ENCODE measurements at regions not wholly inside any gene's neighbourhood (a gene's known extent, or its start where the extent isn't known, plus 50 kb on each side); places are given as distances from the start of the nearest gene placed in this dataset.

GRCh38 chr5:163968651-163969050, 463.2 kb downstream of the MAT2B start:
- no peaks in the 10 kb centered on the region for H3K27me3 ChIP-seq (ENCODE audit: control insufficient read depth, insufficient read depth, low read length)
- no peaks in the 10 kb centered on the region for H3K36me3 ChIP-seq (replicated peaks; ENCODE audit: control insufficient read depth, insufficient read depth, low read length)
- no peak for DNase-seq
- H3K4me3 ChIP-seq (ENCODE audit: insufficient read depth, low read depth, low read length): no peak overlapping the region

GRCh38 chr5:163976696-163977095, 471.3 kb downstream of the MAT2B start:
- H3K4me3 ChIP-seq (ENCODE audit: insufficient read depth, low read depth, low read length): no peak overlapping the region
- no peaks in the 10 kb centered on the region for H3K36me3 ChIP-seq (replicated peaks; ENCODE audit: control insufficient read depth, insufficient read depth, low read length)
- H3K27me3 ChIP-seq (ENCODE audit: control insufficient read depth, insufficient read depth, low read length): no peaks in the 10 kb centered on the region
- no peak for DNase-seq

GRCh38 chr5:163978897-163979296, 473.5 kb downstream of the MAT2B start:
- H3K36me3 ChIP-seq (replicated peaks; ENCODE audit: control insufficient read depth, insufficient read depth, low read length): no peaks in the 10 kb centered on the region
- H3K27me3 ChIP-seq (ENCODE audit: control insufficient read depth, insufficient read depth, low read length): no peaks in the 10 kb centered on the region
- DNase-seq: no peak
- no peak overlapping the region for H3K4me3 ChIP-seq (ENCODE audit: insufficient read depth, low read depth, low read length)

- H3K27me3 ChIP-seq (ENCODE audit: control insufficient read depth, insufficient read depth, low read length): no peaks in the 10 kb centered on the region
- H3K36me3 ChIP-seq (replicated peaks; ENCODE audit: control insufficient read depth, insufficient read depth, low read length): no peaks in the 10 kb centered on the region
- DNase-seq: no peak
- H3K4me3 ChIP-seq (ENCODE audit: insufficient read depth, low read depth, low read length): no peak overlapping the region
Observed at GRCh38 chr5:163988566-163988965, 483.1 kb downstream of the MAT2B start.

GRCh38 chr5:163993126-163993525, 487.7 kb downstream of the MAT2B start:
- no peak overlapping the region for H3K4me3 ChIP-seq (ENCODE audit: insufficient read depth, low read depth, low read length)
- H3K27me3 ChIP-seq (ENCODE audit: control insufficient read depth, insufficient read depth, low read length): no peaks in the 10 kb centered on the region
- no peaks in the 10 kb centered on the region for H3K36me3 ChIP-seq (replicated peaks; ENCODE audit: control insufficient read depth, insufficient read depth, low read length)
- DNase-seq: no peak

- H3K27me3 ChIP-seq (ENCODE audit: control insufficient read depth, insufficient read depth, low read length): no peaks in the 10 kb centered on the region
- DNase-seq: no peak
- no peaks in the 10 kb centered on the region for H3K36me3 ChIP-seq (replicated peaks; ENCODE audit: control insufficient read depth, insufficient read depth, low read length)
- H3K4me3 ChIP-seq (ENCODE audit: insufficient read depth, low read depth, low read length): no peak overlapping the region
Observed at GRCh38 chr5:163995206-163995605, 489.8 kb downstream of the MAT2B start.

- no peaks in the 10 kb centered on the region for H3K27me3 ChIP-seq (ENCODE audit: control insufficient read depth, insufficient read depth, low read length)
- DNase-seq: no peak
- H3K36me3 ChIP-seq (replicated peaks; ENCODE audit: control insufficient read depth, insufficient read depth, low read length): no peaks in the 10 kb centered on the region
- no peak overlapping the region for H3K4me3 ChIP-seq (ENCODE audit: insufficient read depth, low read depth, low read length)
Observed at GRCh38 chr5:163997965-163998364, 492.5 kb downstream of the MAT2B start.

GRCh38 chr5:164000241-164000640, 494.8 kb downstream of the MAT2B start:
- no peak for DNase-seq
- no peaks in the 10 kb centered on the region for H3K36me3 ChIP-seq (replicated peaks; ENCODE audit: control insufficient read depth, insufficient read depth, low read length)
- H3K4me3 ChIP-seq (ENCODE audit: insufficient read depth, low read depth, low read length): no peak overlapping the region
- no peaks in the 10 kb centered on the region for H3K27me3 ChIP-seq (ENCODE audit: control insufficient read depth, insufficient read depth, low read length)

- DNase-seq: no peak
- no peak overlapping the region for H3K4me3 ChIP-seq (ENCODE audit: insufficient read depth, low read depth, low read length)
- H3K36me3 ChIP-seq (replicated peaks; ENCODE audit: control insufficient read depth, insufficient read depth, low read length): no peaks in the 10 kb centered on the region
- H3K27me3 ChIP-seq (ENCODE audit: control insufficient read depth, insufficient read depth, low read length): no peaks in the 10 kb centered on the region
Observed at GRCh38 chr5:164000819-164001218, 495.4 kb downstream of the MAT2B start.

- no peaks in the 10 kb centered on the region for H3K27me3 ChIP-seq (ENCODE audit: control insufficient read depth, insufficient read depth, low read length)
Observed at GRCh38 chr5:164002214-164002613, 496.8 kb downstream of the MAT2B start.

GRCh38 chr5:164002628-164003027, 497.2 kb downstream of the MAT2B start:
- H3K4me3 ChIP-seq (ENCODE audit: insufficient read depth, low read depth, low read length): no peak overlapping the region
- no peaks in the 10 kb centered on the region for H3K27me3 ChIP-seq (ENCODE audit: control insufficient read depth, insufficient read depth, low read length)
- H3K36me3 ChIP-seq (replicated peaks; ENCODE audit: control insufficient read depth, insufficient read depth, low read length): no peaks in the 10 kb centered on the region
- no peak for DNase-seq

More at GRCh38 chr5:164002214-164002613, 496.8 kb downstream of the MAT2B start:
- no peak for DNase-seq
- Histone ChIP-seq H3K4me3 (ENCODE audit: insufficient read depth, low read depth, low read length) (no peak overlapping the region), H3K36me3 (replicated peaks; ENCODE audit: control insufficient read depth, insufficient read depth, low read length) (no peaks in the 10 kb centered on the region)

GRCh38 chr5:164005071-164005470, 499.7 kb downstream of the MAT2B start:
- Histone ChIP-seq H3K4me3 (ENCODE audit: insufficient read depth, low read depth, low read length) (no peak overlapping the region), H3K36me3 (replicated peaks; ENCODE audit: control insufficient read depth, insufficient read depth, low read length) (no peaks in the 10 kb centered on the region), H3K27me3 (ENCODE audit: control insufficient read depth, insufficient read depth, low read length) (no peaks in the 10 kb centered on the region)
- no peak for DNase-seq

GRCh38 chr5:164007064-164007463, 501.6 kb downstream of the MAT2B start:
- H3K27me3 ChIP-seq (ENCODE audit: control insufficient read depth, insufficient read depth, low read length): no peaks in the 10 kb centered on the region
- no peaks in the 10 kb centered on the region for H3K36me3 ChIP-seq (replicated peaks; ENCODE audit: control insufficient read depth, insufficient read depth, low read length)
- DNase-seq: no peak
- no peak overlapping the region for H3K4me3 ChIP-seq (ENCODE audit: insufficient read depth, low read depth, low read length)

GRCh38 chr5:164009621-164010020, 504.2 kb downstream of the MAT2B start:
- Histone ChIP-seq H3K27me3 (ENCODE audit: control insufficient read depth, insufficient read depth, low read length) (no peaks in the 10 kb centered on the region), H3K4me3 (ENCODE audit: insufficient read depth, low read depth, low read length) (no peak overlapping the region), H3K36me3 (replicated peaks; ENCODE audit: control insufficient read depth, insufficient read depth, low read length) (no peaks in the 10 kb centered on the region)
- DNase-seq: no peak

- Histone ChIP-seq H3K27me3 (ENCODE audit: control insufficient read depth, insufficient read depth, low read length) (no peaks in the 10 kb centered on the region), H3K36me3 (replicated peaks; ENCODE audit: control insufficient read depth, insufficient read depth, low read length) (no peaks in the 10 kb centered on the region), H3K4me3 (ENCODE audit: insufficient read depth, low read depth, low read length) (no peak overlapping the region)
- DNase-seq: no peak
Observed at GRCh38 chr5:164010900-164011299, 505.5 kb downstream of the MAT2B start.

- Histone ChIP-seq H3K36me3 (replicated peaks; ENCODE audit: control insufficient read depth, insufficient read depth, low read length) (no peaks in the 10 kb centered on the region), H3K4me3 (ENCODE audit: insufficient read depth, low read depth, low read length) (no peak overlapping the region), H3K27me3 (ENCODE audit: control insufficient read depth, insufficient read depth, low read length) (no peaks in the 10 kb centered on the region)
- DNase-seq: no peak
Observed at GRCh38 chr5:164012371-164012770, 507.0 kb downstream of the MAT2B start.
